Fibroblast of the aortic adventitia (primary cell): ENCODE measurements at regions not wholly inside any gene's neighbourhood (a gene's known extent, or its start where the extent isn't known, plus 50 kb on each side); places are given as distances from the start of the nearest gene placed in this dataset.

Experiments used
- DNase-seq: peaks from one replicate; pipeline ENCODE4 v3.0.0-alpha.2; 2010; ENCODE audit warnings: low read depth
- H3K4me3 ChIP-seq: 2 replicates; pipeline ENCODE4 v1.5.1; 2011; ENCODE audit warnings: low read depth, mild to moderate bottlenecking, control low read depth, low read length, moderate library complexity
- TF ChIP-seq, protein P1 (sequence below): IDR thresholded peaks from 2 replicates; pipeline ENCODE4 v1.5.1; 2011; ENCODE audit warnings: mild to moderate bottlenecking, low read length, control low read depth, inconsistent platforms; ENCODE audit not compliant: insufficient read depth

GRCh38 chr2:191611614-191612013 lies 66.3 kb upstream of the NABP1 start:
- no peak overlapping the region for H3K4me3 ChIP-seq
- no peak for DNase-seq
- TF ChIP-seq, protein P1, sequence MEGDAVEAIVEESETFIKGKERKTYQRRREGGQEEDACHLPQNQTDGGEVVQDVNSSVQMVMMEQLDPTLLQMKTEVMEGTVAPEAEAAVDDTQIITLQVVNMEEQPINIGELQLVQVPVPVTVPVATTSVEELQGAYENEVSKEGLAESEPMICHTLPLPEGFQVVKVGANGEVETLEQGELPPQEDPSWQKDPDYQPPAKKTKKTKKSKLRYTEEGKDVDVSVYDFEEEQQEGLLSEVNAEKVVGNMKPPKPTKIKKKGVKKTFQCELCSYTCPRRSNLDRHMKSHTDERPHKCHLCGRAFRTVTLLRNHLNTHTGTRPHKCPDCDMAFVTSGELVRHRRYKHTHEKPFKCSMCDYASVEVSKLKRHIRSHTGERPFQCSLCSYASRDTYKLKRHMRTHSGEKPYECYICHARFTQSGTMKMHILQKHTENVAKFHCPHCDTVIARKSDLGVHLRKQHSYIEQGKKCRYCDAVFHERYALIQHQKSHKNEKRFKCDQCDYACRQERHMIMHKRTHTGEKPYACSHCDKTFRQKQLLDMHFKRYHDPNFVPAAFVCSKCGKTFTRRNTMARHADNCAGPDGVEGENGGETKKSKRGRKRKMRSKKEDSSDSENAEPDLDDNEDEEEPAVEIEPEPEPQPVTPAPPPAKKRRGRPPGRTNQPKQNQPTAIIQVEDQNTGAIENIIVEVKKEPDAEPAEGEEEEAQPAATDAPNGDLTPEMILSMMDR: no peak

DNA sequence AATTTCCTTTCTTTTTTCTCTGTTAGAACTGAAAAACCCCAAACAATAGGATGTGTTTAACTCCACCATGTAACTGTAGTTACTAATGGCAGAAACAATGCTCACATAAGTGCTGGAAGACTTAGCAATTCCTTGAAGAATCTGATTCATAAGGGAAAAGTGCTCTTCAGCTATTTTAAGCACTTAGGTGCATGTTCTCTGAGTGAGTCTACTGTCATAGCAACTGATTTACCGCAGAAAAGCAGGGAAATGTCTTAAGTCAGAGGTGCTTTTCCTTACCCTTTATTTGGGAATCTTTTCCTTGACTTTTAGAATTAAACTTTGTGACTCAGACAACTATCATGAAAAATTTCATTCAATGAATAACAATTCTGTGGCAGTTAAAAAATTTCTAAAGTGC lies 65.4 kb upstream of the NABP1 start:
- DNase-seq: peak; percentile 92
- no peak overlapping the region for H3K4me3 ChIP-seq
- TF ChIP-seq, protein P1: no peak

GRCh38 chr2:191614759-191615158 lies 63.2 kb upstream of the NABP1 start:
- no peak overlapping the region for H3K4me3 ChIP-seq
- DNase-seq: no peak
- TF ChIP-seq, protein P1: no peak

GRCh38 chr2:191615596-191615995 lies 62.3 kb upstream of the NABP1 start:
- DNase-seq: no peak
- no peak overlapping the region for H3K4me3 ChIP-seq
- TF ChIP-seq, protein P1: no peak

- no peak overlapping the region for H3K4me3 ChIP-seq
- TF ChIP-seq, protein P1: no peak
- DNase-seq: no peak
Observed at GRCh38 chr2:191617575-191617974, 60.4 kb upstream of the NABP1 start.

DNA sequence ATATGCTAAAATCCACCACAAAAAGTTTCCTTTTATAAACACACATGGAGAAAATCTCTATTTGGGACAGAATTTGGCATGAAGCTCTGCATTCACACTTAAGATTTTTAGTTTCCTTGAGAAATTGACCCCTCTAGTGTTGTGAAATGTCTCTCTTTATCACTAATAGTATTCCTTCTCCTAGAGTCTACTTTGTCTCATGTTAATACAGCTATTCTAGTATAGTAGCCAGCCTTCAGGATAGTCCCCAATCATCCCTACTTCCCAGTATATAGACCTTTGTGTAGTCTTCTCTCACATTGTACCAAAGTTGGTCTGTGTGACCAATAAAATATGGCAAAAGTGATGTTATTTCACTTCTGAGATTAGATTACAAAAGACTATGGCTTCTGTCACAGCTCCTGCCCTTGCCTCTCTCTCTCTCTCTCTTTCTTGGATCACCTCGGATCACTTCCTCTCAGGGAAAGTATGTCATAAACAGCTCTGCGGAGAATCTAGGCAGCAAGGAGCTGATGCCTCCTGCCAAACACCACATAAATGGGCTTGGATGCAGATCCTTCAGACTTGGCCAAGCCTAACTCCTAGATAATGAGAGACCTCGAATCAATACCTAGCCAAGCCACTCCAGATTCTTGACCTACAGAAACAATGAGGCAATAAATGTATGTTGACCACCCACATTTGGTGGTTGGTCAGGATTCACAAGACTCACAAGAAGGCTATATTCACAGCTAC lies 59.7 kb upstream of the NABP1 start:
- TF ChIP-seq, protein P1: no peak
- H3K4me3 ChIP-seq: no peak overlapping the region
- DNase-seq: peak; percentile 58

GRCh38 chr2:191618786-191619185 lies 59.1 kb upstream of the NABP1 start:
- no peak overlapping the region for H3K4me3 ChIP-seq
- TF ChIP-seq, protein P1: no peak
- DNase-seq: peak; percentile 47
